GM12864 (cell line): ENCODE measurements at regions not wholly inside any gene's neighbourhood (a gene's known extent, or its start where the extent isn't known, plus 50 kb on each side); places are given as distances from the start of the nearest gene placed in this dataset.

Experiments used
- DNase-seq: peaks from one replicate; pipeline ENCODE4 v3.0.0-alpha.2; 2011; ENCODE audit warnings: low read depth
- H3K4me3 ChIP-seq: 2 replicates; pipeline ENCODE4 v1.5.1; 2011; ENCODE audit warnings: mild to moderate bottlenecking, low read depth, low read length, control low read depth
- TF ChIP-seq, protein P1 (sequence below): IDR thresholded peaks from 2 replicates; pipeline ENCODE4 v1.5.1; 2011; ENCODE audit warnings: low read depth, mild to moderate bottlenecking, moderate library complexity, low read length, control low read depth, inconsistent platforms; ENCODE audit errors: missing control alignments

DNA sequence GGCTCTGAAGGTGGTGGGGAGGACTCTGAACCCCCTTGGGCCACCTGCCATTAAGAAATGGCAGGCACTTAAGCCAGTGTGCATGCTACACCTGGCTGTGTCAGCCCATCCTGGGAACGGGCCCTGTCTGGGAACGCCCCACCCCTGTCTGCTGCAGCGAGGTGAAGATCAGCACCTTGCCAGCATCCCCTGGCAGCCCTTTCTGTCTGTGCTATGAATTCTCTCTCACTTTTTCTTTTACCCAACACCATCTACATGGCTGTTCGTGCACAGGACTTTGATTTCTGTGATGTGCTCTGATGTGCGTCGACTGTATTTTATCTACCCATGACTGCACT, 452.9 kb upstream of the B3GAT1 start:
- DNase-seq, result no peak
- TF ChIP-seq, protein P1, sequence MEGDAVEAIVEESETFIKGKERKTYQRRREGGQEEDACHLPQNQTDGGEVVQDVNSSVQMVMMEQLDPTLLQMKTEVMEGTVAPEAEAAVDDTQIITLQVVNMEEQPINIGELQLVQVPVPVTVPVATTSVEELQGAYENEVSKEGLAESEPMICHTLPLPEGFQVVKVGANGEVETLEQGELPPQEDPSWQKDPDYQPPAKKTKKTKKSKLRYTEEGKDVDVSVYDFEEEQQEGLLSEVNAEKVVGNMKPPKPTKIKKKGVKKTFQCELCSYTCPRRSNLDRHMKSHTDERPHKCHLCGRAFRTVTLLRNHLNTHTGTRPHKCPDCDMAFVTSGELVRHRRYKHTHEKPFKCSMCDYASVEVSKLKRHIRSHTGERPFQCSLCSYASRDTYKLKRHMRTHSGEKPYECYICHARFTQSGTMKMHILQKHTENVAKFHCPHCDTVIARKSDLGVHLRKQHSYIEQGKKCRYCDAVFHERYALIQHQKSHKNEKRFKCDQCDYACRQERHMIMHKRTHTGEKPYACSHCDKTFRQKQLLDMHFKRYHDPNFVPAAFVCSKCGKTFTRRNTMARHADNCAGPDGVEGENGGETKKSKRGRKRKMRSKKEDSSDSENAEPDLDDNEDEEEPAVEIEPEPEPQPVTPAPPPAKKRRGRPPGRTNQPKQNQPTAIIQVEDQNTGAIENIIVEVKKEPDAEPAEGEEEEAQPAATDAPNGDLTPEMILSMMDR, result no peak
- no peak overlapping the region for H3K4me3 ChIP-seq

- no peak overlapping the region for H3K4me3 ChIP-seq
- TF ChIP-seq, protein P1, result no peak
- DNase-seq, result no peak
Observed at GRCh38 chr11:134864233-134864967, 452.4 kb upstream of the B3GAT1 start.

- DNase-seq, result no peak
- no peak overlapping the region for H3K4me3 ChIP-seq
- TF ChIP-seq, protein P1, result no peak
Observed at GRCh38 chr11:134863294-134863693, 451.3 kb upstream of the B3GAT1 start.

DNA sequence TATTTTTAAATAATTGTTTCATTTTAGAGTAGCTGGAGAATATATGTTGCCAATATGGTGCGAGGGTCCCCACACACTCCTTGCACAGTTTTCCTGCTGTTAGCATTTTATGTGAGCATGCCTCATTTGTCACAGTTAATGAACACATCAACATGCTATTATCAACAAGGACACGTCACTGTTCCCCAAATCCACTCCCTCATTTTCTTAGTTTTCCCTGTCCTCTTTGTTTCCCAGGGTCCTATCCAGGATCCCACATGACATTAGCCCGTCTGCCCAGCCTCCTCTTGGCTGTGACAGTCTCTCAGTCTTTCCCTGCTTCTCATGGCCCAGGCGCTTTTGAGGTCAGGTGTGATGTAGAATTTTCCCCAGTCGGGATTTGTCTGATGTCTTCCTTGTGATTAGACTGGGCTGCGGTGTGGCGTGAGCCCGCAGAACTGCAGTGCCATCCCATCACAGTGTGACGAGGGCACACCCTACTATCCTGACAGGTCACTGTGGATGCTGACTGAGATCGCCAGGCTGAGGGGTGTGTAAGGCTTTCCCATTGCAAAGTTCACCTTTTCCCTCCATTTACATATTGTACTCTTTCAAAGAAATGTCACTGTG, 450.6 kb upstream of the B3GAT1 start:
- no peak for DNase-seq
- TF ChIP-seq, protein P1, result no peak
- no peak overlapping the region for H3K4me3 ChIP-seq

GRCh38 chr11:134862105-134862502, 450.1 kb upstream of the B3GAT1 start:
- TF ChIP-seq, protein P1, result no peak
- DNase-seq, result no peak
- H3K4me3 ChIP-seq, result no peak overlapping the region

GRCh38 chr11:134861490-134862104, 449.6 kb upstream of the B3GAT1 start:
- TF ChIP-seq, protein P1, result peak; percentile 43
- DNase-seq, result no peak
- H3K4me3 ChIP-seq, result no peak overlapping the region
